Pulmonary artery endothelial cell (primary cell): ENCODE measurements at regions not wholly inside any gene's neighbourhood (a gene's known extent, or its start where the extent isn't known, plus 50 kb on each side); places are given as distances from the start of the nearest gene placed in this dataset.
"Not testable (repeated sequence)": the region's sequence is repeated elsewhere in the genome, so short reads cannot be mapped to it uniquely, and the experiment has no call there.

ENCODE experiments used
- DNase-seq: peaks from one replicate; pipeline ENCODE4 v3.0.0-alpha.2; 2011; ENCODE audit warnings: low read depth, low spot score

DNA sequence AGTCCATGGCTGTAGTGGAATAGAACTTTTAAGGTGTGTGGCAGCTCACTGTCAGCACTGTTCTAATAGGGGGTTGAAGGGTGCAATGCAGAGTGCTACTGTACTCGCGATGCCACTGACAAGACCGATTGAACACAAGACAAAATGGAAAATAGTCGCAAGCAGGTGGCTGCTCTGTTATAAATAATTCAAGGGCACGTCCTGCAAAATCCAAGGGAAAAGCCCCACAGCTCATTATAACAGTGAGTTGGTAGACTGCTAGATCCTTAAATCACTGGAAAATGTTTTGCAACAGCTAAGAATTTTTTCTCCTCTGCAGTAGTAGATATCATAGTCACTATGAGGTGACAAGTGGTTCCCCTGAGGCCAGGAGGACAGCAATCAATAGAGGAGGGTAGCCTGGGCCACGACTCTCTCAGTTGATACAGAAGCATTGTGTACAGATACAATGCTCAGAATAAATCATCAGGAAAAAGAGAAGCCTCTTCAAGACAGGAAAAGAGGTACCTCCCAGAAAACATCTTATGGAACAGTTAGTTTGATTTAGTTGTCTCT, 926.3 kb downstream of the TLE4 start:
- no peak for DNase-seq

DNA sequence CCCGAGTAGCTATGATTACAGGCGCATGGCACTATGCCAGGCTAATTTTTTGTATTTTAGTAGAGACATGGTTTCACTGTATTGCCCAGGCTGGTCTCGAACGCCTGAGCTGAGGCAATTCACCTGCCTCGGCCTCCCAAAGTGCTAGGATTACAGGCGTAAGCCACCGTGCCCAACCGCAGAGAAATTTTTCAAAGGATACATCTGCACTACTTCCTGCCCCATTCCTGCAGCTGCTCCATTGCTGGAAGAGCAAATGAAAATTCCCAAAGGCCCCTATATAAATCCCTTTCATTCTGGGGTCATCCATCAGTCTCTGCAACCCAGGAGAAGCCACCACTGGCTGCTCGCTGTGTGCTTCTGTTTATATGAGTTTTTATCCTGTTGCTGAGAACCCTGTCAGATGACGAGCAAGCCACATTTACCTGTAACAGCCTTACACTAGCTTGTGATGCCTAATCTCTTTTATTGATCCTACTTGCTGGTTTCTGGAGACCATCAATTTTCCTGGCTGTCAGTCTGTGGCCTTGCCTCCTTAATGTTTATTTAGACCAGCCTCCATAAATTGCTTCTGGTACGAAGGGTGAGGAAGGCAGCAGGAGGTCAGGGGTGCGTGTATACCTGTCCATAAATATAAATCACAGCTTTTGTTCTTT, 925.3 kb downstream of the TLE4 start:
- no peak for DNase-seq

- no peak for DNase-seq
Measured at GRCh38 chr9:80493258-80493657, 921.5 kb downstream of the TLE4 start.

- DNase-seq: no peak
Measured at GRCh38 chr9:80492221-80492620, 920.5 kb downstream of the TLE4 start.

DNA sequence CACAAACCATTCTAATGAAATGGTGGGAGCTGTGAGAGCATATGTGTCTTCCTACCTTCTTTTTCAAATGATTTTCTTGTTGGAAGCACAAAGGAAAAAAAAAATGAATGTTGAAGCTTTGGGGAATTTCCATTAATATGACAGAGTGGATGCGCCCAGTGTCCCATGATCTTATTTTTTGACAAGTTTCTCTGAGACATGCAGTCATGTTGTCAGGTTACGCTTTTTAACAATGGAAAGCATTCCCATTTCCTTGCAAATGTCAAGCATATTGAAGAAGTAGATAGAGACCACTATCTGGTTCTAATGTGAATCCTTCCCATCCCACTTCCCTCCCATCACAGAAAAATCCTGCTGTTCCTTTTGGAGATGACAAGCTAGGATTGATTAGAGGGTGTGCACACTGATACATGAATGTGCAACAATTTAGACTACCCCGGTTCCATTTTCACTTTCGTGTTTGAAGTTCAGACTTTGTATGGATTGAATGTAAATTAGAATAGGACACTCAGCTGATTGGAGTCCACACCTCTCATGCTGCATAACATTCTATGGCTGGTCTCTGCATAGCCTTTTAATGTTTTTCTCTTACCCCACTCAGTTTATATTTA, 919.4 kb downstream of the TLE4 start:
- no peak for DNase-seq

GRCh38 chr9:80489329-80489728, 917.6 kb downstream of the TLE4 start:
- DNase-seq: no peak

DNA sequence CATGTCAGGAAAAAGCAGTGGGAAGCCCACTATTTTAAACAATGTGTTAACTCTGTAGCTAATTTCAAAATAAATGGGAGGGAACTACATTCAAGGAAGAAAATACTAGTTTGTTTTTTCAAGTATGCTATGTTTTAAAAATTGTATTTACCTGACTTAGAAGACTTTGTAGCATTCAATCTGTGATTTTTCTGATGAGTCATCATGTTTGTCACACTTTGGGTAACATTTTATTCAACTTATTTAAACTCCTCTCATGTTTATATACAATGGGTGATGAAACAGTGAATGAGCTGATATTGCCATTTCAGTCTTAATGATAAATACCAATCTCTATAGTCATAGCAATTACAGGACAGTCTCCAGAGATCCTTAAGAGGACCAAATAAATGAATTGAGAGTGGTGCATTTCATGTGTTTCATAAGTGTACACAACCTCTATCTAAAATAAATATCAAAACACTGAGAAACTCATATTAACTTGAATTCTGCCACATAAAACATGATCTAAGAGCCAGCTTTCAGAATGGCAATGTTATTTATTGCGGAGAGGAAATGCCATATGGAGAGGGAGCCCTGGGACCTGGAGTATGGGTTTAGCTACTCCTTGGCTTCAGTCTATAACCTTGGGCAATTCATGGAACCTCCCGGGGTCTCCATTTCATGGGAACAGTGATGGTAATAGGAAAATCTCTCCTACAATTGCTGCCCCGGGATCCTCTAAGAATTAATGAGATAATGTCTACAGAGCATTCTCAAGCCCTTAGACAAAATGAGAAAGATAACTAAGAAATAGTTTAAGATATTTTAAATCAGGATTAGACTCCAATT, 913.9 kb downstream of the TLE4 start:
- DNase-seq: no peak

GRCh38 chr9:80482251-80482650, 910.5 kb downstream of the TLE4 start:
- not testable (repeated sequence) for DNase-seq

GRCh38 chr9:80467632-80468031, 895.9 kb downstream of the TLE4 start:
- no peak for DNase-seq

DNA sequence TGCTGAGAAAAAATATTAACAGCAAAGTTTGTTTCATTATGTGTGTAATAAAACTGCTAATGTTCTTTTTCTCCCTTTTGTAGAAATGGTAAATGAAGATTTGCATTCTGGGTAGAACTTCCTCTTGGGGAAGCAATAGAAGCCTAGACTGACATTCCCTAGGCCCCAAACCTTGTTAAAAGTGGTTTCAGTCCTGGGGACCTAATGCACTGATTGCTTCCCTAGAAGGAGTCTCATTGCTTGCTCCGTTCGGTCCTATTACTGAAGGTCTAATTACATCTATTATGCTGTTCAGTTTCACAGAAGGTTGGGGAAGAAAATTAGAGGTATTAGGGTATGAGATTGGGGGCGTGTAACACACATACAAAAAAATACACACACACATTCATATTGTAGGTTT, 893.8 kb downstream of the TLE4 start:
- DNase-seq: no peak

DNA sequence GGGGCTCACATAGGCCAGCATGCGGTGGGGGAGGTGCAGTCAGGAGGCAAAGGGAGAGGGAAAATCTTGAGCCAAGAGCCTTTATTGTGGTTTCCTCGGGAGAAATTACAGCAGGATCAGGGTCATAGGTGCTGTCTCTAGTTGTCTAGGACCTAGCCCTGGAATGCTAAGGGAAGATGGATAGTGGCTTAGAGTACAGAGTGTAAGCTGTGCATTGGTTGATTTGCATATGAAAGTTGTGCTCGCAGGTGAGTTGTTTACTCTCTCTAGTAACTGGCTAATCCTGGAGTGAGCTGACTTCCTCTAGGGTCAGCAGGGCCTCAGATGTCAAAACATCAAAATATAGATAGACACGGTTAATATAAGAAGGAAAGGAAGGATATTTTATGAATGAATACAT, 877.7 kb downstream of the TLE4 start:
- DNase-seq: no peak

DNA sequence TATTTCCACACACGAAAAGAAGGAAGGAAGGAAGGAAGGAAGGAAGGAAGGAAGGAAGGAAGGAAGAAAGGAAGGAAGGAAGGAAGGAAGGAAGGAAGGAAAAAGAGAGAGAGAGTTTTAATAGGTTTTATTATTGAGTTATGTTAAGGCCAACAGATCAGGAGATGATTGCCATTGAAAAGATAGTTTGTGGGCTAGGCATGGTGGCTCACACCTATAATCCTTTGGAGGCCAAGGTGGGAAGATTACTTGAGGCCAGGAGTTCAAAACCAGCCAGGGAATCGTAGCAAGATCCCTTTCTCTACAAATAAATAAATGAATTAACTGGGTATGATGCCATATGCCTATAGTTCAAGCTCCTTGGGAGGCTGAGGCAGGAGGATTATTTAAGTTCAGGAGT, 877.2 kb downstream of the TLE4 start:
- no peak for DNase-seq

DNA sequence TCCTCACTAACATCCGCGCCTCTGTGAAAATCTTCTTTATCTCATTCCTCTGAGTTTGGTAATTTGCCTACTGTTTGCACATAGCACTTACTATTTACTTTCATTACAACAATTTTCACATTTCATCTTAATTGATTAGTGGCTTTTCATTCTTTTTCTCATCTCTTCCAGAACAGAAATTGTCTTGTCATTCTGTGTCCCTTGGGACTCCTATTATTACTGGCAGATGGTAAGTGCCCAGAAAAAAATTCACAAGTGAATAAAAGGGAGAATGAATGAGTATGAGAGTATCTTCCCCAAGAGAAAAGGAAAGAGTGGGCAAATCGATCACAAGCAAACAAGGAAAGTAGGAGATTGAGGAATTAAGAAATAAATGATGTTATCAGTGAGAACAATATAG, 876.1 kb downstream of the TLE4 start:
- DNase-seq: no peak

- no peak for DNase-seq
Measured at GRCh38 chr9:80440724-80441123, 869.0 kb downstream of the TLE4 start.

GRCh38 chr9:80437825-80438224, 866.1 kb downstream of the TLE4 start:
- no peak for DNase-seq

- no peak for DNase-seq
Measured at GRCh38 chr9:80437091-80437640, 865.4 kb downstream of the TLE4 start.

DNA sequence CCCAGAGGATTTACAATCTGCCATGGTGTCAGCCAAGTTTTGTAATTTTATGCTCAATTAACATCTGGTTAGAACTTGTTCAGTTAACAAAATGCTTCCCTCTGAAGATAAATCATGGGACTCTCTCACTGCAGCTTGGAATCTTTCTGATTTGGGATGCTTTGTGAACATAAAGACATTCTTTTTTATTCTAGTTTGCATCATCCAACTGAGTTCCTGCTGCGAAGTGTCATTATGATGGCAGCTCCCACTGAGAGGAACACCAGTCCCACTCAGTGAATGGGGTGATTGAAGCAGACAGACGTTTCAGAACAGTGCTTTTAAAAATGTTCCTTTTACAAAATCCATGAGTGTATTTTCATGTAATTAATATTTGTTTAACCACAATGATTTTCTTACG, 863.8 kb downstream of the TLE4 start:
- DNase-seq: no peak

DNA sequence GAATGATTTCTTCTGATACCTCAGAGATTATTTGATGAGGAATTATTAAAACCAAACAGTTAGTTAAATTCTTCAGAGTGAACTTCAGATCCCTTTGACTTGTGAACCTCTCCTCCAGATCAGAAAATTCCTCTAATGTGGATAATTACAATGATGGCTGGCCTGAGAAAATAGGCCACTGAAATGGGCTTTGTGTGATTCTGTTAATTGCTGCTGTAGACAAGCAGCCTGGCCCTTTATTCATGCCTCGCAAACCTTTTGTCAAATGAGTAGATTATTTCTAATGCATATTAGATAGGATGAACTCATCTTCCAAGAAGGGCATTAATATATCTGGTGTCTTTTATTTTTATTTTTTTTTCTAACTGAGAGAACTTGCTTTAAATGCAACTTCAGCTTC, 855.2 kb downstream of the TLE4 start:
- DNase-seq: no peak

- DNase-seq: no peak
Measured at GRCh38 chr9:80417211-80417773, 845.5 kb downstream of the TLE4 start.

DNA sequence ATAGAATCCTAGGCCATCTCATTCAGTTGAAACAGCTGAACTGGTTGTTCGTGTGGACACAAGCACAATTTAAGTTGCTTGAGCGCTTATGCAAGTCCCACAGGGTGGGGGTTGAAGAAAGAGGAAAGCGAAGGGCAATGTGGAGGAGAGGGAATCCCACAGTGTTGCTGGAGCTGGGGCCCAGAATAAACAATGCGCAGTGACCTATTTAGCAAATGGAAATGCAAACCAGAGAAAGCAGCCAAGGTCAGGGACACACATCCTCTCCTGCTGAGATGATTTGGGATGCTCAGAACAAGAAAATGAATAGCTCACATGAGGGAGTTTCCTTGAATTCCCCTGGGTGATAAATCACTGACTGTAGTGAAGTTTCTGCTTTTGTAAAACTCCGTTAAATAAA, 838.3 kb downstream of the TLE4 start:
- DNase-seq: no peak

DNA sequence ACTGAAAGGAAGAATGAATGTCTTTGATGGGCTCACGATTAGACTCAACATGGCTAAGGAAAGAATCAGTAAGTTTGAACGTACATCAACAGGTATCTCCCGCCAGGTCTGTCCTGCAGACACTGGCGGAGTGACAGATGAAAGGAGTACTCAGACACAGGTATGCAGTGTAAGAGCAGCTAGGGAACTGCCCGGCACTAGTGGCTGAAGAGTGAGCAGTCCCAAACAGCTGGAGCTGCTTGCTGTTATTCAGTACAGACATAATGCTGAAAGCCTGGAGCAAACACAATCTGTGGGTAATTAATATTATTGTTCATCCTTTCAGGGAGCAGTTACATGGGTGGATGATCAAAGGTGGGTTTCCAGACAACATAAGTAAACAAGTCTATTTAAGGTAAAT, 835.5 kb downstream of the TLE4 start:
- no peak for DNase-seq

DNA sequence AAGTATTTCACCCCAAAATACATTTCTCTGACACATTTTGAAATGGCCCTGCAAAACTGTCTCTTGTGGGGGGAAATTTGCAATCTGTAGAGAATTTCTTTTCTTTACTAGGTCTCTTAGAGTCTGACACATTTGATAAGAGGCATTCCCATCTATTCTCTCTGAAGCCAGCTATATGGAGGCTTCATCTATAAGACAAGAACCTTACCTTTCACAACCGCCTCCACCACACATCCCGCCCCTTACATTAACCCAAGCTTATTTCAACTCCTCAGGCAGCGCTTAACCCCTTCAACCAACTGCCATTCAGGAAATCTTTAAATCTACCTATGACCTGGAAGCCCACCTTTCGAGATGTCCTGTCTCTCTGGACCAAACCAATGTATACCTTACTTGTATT, 829.5 kb downstream of the TLE4 start:
- no peak for DNase-seq
